ENCODE measurements at regions not wholly inside any gene's neighbourhood (a gene's known extent, or its start where the extent isn't known, plus 50 kb on each side); places are given as distances from the start of the nearest gene placed in this dataset.

DNA sequence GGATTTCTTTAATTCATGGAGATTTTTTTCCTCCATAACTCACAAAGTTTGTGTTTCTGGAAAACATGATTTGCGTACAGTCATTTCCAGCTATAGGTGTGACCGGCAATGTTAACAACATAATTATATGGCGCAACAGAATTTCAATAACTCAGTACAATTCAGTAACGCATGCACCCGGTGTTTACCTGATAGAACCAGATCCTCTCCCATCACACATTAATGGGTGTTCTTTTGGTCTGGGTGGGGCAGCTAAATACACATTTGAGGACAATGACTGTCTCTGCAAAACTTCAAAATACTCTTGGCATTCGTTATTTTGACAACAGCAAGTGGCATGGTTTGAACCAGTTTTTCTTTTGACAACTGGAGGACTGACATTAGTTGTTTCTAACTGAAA, 102.3 kb downstream of the KLF6 start:
- TF ChIP-seq, protein P1, sequence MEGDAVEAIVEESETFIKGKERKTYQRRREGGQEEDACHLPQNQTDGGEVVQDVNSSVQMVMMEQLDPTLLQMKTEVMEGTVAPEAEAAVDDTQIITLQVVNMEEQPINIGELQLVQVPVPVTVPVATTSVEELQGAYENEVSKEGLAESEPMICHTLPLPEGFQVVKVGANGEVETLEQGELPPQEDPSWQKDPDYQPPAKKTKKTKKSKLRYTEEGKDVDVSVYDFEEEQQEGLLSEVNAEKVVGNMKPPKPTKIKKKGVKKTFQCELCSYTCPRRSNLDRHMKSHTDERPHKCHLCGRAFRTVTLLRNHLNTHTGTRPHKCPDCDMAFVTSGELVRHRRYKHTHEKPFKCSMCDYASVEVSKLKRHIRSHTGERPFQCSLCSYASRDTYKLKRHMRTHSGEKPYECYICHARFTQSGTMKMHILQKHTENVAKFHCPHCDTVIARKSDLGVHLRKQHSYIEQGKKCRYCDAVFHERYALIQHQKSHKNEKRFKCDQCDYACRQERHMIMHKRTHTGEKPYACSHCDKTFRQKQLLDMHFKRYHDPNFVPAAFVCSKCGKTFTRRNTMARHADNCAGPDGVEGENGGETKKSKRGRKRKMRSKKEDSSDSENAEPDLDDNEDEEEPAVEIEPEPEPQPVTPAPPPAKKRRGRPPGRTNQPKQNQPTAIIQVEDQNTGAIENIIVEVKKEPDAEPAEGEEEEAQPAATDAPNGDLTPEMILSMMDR (IDR thresholded peaks at IDR 0.05; ENCODE audit: insufficient read depth, low read length), result no peak
- TF ChIP-seq, protein P2, sequence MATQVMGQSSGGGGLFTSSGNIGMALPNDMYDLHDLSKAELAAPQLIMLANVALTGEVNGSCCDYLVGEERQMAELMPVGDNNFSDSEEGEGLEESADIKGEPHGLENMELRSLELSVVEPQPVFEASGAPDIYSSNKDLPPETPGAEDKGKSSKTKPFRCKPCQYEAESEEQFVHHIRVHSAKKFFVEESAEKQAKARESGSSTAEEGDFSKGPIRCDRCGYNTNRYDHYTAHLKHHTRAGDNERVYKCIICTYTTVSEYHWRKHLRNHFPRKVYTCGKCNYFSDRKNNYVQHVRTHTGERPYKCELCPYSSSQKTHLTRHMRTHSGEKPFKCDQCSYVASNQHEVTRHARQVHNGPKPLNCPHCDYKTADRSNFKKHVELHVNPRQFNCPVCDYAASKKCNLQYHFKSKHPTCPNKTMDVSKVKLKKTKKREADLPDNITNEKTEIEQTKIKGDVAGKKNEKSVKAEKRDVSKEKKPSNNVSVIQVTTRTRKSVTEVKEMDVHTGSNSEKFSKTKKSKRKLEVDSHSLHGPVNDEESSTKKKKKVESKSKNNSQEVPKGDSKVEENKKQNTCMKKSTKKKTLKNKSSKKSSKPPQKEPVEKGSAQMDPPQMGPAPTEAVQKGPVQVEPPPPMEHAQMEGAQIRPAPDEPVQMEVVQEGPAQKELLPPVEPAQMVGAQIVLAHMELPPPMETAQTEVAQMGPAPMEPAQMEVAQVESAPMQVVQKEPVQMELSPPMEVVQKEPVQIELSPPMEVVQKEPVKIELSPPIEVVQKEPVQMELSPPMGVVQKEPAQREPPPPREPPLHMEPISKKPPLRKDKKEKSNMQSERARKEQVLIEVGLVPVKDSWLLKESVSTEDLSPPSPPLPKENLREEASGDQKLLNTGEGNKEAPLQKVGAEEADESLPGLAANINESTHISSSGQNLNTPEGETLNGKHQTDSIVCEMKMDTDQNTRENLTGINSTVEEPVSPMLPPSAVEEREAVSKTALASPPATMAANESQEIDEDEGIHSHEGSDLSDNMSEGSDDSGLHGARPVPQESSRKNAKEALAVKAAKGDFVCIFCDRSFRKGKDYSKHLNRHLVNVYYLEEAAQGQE (IDR thresholded peaks at IDR 0.05; ENCODE audit: insufficient replicate concordance, low read depth), result no peak
- no peak for TF ChIP-seq SPI1 (IDR thresholded peaks at IDR 0.05; ENCODE audit: borderline replicate concordance, low read depth)
